NCI-H526 (cell line): ENCODE measurements at regions not wholly inside any gene's neighbourhood (a gene's known extent, or its start where the extent isn't known, plus 50 kb on each side); places are given as distances from the start of the nearest gene placed in this dataset.
"Not testable (repeated sequence)": the region's sequence is repeated elsewhere in the genome, so short reads cannot be mapped to it uniquely, and the experiment has no call there.

Experiments used
- DNase-seq, 2 experiments: peaks; one replicate each; lab custom pipeline; 2025; lab: John Stamatoyannopoulos, UW

DNA sequence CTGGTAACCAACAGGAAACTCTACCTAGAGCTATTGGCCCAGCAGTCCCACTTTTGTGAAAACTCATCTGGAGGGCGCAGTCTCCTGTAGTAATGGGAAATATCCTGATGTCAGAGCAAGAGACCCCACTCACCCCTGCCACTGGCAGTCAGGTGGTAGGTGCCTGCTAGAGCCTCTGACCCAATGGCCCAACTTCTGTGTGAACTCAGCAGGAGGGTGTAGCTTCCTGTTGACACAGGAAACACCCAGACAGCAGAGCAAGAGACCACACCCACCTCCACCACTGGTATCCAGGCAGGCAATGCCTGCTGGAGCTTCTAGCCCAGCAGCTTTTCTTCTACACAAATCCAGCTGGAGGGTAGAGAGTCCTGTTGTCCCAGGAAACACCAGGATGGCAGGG is 1176.8 kb upstream of the PRR20A start:
- no peak for DNase-seq

DNA sequence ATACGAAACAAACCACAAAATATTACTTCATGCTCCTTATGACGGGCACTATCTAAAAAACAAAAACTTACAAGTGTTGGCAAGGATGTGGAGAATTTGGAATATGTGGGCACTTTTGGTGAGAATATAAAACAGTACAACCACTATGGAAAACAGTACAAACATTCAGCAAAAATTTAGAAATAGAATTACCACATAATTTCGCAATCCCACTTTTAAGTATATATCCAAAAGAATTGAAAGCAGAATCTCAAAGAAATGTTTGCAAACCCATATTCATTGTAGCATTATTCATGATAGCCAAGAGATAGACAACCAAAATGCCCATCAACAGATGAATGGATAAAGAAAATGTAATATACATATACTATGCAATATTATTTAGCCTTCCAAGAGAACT is 1173.7 kb upstream of the PRR20A start:
- DNase-seq = no peak

DNA sequence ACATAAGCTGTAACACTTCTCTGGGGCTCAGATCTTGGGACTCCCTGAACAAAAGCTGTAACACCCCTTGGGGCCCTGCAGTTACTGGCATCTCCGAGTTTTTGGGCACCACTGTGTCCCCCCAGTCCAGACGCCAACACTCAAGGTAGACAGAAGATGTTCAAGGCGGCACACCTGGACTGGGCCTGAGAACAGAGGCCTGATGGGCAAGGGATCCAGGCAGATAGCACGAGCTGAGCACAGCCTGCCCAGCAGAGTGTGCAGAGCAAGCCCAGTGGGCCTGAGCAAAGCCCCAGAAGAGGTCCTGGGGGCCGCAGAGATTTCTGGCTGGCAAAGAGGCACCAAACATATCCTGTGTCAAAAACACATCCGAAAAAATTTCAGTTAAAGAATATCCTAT is 1163.3 kb upstream of the PRR20A start:
- no peak for DNase-seq

DNA sequence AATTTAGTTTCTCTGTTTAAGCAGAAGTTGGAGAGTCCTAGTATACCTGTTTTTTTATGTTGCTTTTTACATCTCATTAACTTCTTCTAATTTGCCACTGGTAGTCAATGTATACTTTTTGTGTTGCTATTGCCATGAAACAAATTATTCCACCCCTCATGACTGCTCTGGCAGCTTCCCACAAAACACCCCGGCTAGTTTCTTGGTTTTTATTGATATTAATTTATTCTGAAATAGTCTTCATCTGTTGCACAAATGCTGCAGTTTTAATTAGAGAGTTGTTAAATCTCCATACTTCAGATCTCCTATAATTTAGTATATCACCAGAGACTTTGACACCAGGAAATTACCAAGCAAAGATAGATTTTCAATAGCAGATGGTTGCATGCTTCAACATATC is 1159.3 kb upstream of the PRR20A start:
- no peak for DNase-seq

DNA sequence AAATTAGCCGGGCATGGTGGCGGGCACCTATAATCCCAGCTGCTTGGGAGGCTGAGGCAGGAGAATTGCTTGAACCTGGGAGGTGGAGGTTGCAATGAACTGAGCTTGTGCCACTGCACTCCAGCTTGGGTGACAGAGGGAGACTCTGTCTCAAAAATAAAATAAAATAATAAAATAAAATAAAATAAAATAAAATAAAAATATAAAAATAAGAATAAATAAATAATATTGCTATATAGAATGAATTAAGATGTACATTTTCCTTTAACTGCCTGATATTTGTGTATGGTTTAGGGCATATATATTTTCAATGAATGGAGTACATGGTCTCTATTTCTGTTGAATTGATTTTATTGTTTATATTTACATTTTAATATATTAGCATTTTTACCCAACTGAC is 1156.7 kb upstream of the PRR20A start:
- DNase-seq = not testable (repeated sequence)

DNA sequence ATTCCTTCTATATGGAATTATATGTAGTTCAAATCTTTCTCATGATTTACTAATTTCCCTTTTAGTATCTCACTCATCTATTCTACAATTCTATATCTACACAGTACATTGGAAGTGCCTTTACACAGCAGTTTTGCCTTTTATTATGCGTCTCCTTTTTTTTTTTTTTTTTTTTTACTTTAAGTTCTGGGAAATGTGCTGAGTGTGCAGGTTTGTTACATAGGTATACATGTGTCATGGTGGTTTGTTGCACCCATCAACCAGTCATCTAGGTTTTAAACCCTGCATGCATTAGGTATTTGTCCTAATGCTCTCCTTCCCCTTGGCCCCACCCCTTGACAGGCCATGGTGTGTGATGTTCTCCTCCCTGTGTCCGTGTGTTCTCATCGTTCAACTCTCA is 1150.1 kb upstream of the PRR20A start:
- no peak for DNase-seq

DNA sequence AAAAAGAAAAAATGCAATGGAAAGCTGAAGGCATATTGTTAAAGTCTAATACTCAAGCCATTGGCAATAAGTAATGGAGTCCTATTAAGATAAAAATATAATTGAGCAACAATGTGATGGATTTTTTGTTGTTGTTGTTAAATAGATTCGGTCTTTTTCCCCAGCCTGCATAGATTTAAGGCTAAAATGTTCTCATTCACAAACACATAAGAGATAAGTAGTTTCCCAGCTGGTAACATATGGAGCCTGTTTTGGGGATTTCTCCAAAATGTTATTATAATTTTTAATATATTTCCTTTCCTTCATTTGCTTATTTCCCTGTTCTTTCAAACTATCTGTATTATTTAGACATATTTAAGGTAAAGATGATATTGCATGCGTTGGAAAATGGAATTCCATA is 1149.1 kb upstream of the PRR20A start:
- DNase-seq = no peak

DNA sequence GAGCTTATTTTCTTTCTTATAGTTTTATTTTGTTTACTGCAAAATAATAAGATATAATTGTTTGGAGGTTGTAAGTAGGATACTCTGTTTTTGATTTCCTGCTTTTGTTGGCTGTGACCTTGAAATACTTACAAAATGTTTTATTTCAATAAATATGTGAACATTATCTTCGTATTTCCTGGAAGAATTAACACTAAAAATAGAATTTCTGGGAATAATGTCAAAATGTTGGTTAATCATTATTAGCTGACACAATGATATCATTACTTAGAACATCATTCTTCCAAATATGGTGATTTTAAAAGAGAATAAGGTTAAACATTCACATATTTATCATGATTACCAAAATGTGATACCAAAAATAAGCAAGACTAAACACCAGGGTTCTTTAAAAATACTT is 1148.6 kb upstream of the PRR20A start:
- DNase-seq = no peak

DNA sequence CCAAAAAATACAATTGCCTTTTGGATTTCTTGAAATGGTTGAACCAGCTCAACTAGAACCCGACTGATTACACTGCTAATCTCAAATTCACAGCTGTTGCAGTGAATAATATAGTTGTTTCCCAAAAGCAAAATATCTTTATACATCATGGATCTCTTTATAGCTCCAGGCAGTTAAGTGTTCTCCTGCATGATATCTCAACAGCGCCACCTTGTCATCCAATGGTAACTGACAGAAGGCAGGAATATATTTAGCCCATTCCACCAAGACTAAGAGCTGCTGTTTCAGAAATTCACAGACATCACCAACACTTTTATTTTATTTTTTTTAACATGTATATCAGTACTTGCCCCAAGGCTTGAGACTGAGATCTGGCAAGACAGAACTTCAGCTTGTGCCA is 1141.0 kb upstream of the PRR20A start:
- DNase-seq = peak; percentile 5 to 35

DNA sequence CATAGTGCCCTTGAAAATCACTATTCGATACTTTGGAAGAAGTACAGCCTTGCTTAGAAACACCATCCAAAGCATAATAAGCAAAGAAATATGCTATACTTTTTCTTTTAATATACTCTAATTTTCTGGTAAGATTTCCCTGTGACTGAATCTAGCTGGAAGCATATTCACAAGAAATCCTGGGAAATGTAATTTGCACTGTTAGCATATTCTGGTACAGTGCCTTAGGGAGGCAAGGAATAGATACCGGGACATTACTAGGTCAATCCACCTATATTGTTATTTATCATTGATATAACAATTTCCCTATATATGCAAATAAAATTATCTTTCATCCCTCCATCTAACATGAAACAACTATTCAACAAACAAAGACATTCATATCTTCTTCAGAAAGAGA is 1131.3 kb upstream of the PRR20A start:
- DNase-seq = no peak

DNA sequence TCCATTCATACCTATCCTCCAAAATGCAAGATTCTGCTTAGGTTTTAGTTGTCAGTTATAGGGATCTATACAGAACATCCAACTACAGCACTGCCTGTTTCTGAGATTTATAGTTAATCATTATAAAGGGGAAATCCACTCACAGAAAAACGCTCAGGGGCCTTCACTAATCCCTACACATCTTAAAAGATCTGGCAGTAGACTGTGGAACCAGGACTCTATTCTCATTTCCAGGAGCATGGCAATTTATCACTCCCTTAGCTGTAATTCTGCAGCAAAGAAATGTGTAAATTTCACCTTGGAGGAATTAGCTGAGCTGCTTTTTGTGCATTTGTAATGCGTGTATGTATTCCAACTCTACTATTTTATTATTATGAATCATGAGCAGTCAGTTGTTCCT is 1128.1 kb upstream of the PRR20A start:
- DNase-seq = no peak

DNA sequence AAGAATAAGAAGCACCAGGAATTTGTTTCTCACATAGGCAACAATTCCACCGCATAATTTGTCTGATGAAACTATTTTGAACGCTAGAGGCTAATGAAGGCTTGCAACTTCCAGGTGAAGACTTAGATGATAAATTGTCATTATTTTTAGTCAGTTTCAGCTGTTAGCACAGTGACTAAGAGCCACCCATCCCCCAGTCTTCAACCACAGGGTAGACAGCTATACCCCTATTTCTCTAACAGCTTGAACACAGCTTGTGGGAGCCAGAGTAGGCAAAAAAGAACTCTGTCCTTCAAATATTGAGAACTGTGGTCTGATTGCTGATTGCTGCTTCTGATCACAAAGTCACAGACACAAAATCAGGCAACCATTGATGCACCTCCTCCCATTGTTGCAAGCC is 1124.8 kb upstream of the PRR20A start:
- DNase-seq = no peak

DNA sequence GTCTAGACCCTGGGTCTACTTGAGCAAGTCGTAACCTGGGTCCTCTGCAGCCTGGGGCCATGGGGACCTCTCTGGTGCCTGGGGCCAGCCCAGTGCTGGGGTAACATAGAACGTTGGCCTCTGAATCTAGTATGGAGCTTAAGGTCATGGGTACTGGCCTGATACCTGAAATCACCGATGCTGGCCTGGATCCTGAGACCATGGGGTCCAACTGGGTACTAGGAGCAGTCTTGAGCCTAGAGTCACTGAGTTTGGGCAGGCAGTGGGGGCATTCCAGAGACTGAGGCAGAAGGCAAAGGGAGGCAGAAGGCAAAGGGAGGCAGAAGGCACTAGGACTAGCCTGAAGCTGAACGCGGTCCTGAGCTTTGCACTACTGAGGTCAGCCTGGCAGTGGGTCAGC is 1121.1 kb upstream of the PRR20A start:
- no peak for DNase-seq

DNA sequence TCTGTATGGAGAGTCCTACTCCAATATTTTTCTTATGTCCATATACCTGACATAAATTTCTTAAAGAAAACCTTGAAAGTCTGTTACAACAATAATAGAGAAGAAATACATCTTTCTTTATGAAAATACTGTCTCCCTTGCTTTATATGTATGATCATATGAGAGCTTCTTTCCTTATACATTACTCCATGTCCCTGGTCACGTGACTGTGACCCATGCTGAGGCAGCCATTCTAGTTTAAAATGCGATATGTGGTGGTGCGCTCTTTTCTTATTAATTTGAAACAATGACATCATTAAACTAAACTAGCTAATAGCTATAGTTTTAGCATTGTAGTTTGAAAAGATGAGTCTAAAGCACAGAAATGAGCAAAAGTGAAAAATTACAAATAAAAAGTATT is 1120.3 kb upstream of the PRR20A start:
- DNase-seq = no peak

DNA sequence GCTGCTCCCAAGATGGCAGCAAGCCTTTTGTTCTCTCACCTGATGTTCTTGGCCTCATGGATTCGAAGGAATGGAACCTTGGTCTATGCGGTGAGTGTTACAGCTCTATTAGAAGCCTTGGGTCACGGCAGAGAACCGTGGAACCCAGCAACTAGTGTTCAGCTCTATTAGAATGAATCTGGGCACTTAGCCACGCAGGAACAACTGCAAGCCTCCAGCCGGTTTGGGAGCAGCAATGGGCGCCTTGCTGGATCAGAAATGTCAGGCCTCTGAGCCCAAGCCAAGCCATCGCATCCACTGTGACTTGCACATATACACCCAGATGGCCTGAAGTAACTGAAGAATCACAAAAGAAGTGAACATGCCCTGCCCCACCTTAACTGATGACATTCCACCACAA is 1100.7 kb upstream of the PRR20A start:
- DNase-seq = no peak

DNA sequence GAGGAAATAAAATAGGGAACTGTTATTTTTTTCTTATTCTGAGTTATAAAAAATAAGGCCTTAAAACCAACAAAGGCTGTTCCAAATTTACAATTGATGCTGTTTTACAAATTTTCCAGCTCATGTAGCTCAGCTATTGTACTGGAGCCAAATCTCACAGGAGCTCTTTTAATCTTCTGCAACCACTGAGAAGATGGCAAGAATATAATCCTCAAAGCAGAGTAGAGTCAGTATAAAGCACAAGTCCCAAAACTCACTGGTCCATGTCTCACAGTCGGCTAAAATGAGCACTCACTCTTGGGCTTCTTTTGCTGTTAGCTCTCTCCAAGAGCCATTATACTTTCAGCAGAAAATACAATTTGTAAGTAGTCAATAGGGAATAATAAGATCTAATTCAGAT is 1074.4 kb upstream of the PRR20A start:
- no peak for DNase-seq

DNA sequence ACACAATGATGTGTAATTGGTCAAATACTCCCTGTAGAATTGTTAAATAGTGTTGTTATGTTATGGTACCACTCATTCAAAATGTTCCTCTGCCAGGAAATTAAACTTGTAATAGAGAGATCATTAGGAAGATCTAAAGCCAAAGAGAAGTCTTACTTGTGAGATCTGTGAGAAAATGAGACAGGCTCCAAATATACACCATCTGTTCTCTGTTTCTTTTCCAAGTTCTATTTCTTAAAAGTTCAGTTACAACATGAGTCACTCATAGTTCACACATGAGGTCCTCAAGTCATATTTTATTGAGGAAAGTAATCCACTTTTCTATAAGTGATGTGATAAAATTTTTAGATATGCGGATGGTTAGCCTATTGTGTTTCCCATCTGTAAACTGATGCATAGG is 1038.1 kb upstream of the PRR20A start:
- no peak for DNase-seq

DNA sequence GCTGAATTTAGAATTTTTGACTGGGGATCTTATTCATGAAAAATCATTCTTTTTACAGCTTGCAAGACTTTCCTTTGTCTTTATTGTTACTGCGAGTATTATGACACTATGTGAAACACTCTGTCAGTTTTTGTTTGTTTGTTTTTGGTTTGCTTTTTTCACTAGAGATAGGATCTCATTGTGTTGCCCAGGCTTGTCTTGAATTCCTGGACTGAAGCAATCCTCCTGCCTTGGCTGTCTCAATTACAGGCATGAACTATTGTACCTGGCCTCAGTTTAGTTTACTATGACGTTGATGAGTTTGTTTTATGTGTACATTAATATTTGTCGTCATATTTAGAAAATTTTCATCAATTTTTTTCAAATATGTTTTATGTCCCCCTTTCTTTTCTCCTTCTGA is 1030.0 kb upstream of the PRR20A start:
- no peak for DNase-seq

DNA sequence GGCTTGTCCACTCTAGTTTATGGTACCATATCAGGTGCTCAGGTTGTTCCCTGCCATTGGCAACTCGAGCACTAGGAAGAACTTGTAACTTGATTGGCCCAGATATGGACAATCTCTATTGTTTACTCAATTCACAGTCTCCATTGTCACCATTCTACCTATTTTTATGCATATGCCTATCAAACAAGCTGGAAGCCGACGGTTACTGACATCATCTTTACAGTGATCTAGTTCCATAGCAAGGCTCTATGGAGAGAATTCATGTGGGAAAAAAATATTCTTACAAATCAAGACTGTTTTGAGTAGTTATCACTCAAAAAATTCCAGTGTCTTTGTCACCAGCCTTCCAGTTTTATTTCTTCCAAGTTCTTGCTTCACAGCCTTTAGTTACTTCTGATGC is 1006.2 kb upstream of the PRR20A start:
- DNase-seq = no peak

DNA sequence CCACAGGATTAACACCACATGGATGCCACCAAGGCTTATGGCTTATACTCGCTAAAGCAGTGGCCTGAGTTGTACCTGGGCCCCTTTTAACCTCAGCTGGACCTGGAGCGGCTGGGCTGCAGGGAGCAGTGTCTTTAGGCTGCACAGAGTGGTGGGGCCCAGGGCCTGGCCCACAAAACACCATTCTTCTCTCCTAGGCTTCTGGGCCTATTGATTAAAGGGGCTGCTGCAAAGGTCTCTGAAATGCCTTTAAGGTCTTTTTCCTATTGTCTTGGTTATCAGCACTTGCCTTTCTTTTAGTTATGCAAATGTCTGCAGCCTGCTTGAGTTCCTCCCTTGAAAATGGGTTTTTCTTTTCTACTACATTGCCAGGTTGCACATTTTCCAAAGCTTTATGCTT is 973.9 kb upstream of the PRR20A start:
- DNase-seq = no peak

DNA sequence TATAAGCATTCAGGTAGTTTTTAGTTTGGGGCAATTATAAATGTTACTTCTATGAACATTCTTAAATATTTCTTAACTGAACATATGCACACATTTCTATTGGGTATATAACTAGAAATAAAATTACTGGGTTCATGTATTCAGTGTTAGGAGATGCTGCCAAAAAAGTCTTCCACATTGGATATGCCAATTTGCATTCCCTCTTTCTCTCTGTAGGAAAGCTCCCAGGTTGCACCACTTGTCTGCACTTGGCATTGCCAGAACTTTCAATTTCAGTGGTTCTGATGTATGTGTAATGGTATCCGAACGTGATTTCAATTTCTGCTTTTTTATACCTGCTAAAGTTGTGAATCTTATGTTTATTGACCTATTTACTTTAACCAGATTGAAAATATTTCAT is 972.1 kb upstream of the PRR20A start:
- no peak for DNase-seq

DNA sequence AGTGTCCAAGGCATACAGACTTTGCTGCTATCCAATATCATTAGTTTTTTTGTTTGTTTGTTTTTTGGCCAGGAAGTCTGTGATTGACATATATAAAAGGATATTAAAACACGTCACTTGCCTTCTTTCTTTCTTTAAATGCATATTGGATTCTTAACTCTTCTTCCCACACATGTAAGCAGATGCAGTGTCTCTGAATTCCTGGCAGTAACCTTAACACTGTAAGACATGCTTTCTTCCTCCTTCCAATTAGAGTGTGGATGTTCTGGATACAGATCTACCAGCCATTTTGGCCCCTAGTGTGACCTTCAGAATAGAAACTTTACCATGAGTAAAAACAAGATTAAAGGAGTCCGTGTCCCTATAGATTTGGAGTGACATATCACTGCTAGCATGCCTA is 967.4 kb upstream of the PRR20A start:
- no peak for DNase-seq

DNA sequence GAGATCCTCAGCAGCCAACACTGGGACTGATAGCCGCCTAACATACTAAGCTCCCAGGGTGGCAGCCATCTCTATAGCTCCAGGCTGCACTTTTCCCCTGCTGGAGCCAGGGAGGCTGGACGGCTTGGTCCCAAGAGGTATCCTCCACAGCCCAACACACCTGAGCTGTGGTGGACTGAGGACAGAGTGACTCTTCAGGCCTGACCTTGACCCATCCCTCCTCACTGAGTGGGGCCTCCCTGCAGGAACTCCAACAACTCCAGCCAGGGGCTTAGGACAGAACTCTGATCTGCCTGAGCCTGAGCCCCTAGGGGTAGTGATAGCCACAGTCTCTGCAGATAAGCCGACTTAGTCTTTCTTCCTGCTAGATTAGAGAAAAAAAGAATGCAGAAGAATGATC is 958.1 kb upstream of the PRR20A start:
- DNase-seq = no peak

DNA sequence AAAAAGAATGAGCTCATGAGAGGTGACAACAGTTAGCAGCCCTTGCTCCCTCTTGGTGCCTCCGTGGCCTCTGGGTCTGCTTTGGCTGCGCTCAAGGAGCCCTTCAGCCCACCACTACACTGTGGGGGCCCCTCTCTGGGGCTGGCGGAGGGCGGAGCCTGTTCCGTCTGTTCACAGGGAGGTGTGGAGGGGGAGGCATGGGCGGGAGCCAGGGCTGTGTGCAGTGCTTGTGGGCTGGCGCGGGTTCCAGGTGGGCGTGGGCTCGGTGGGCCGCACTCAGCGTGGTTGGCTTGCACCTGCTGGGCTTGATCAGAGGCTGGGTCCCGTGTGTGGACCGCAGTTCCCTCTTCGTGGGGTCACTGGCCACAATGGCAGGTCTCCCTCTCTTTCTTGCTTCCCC is 953.4 kb upstream of the PRR20A start:
- DNase-seq = no peak

DNA sequence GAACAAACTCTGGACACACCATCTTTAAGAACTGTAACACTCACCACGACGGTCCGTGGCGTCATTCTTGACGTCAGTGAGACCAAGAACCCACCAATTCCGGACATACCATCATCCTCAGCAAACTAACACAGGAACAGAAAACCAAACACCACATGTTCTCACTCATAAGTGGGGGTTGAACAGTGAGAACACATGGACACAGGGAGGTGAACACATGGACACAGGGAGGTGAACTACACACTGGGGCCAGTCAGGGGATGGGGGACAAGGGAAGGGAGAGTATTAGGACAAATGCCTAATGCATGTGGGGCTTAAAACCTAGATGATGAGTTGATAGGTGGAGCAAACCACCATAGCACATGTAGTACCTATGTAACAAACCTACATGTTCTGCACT is 952.1 kb upstream of the PRR20A start:
- not testable (repeated sequence) for DNase-seq
